IMR-90 (cell line): ENCODE measurements at regions not wholly inside any gene's neighbourhood (a gene's known extent, or its start where the extent isn't known, plus 50 kb on each side); places are given as distances from the start of the nearest gene placed in this dataset.

Source experiments
- ATAC-seq: fragments of 200-7000 bp; cut with Tn5 transposase; 2 replicates; pipeline ENCODE4 v1.9.1; 2020; ENCODE audit warnings: low read depth, mild to moderate bottlenecking, moderate library complexity
- BruUV-seq: library from RNA; stranded (reverse); fragments of 400-500 nt; replicated peaks from 2 replicates; lab custom pipeline; 2021; lab: Mats Ljungman, UMichigan
- CTCF ChIA-PET: fragments of 300-600 bp; formaldehyde crosslinking; extraction: SDS; loops from one replicate; lab custom pipeline; 2021; ENCODE audit warnings: antibody characterized with exemption; lab: Yijun Ruan, JAX
- POLR2A ChIA-PET: fragments of 300-600 bp; sonication (Branson Sonifier 250); formaldehyde crosslinking; loops from one replicate; lab custom pipeline; 2022; ENCODE audit warnings: antibody characterized with exemption; ENCODE audit not compliant: unreplicated experiment; lab: Charles Lee
- DNase-seq: peaks from one replicate; pipeline ENCODE4 v3.0.0; 2013
- H2AFZ ChIP-seq: replicated peaks from 2 replicates; pipeline ENCODE3; 2013; ENCODE audit warnings: low read length, mild to moderate bottlenecking; ENCODE audit not compliant: poor library complexity
- H2AK5ac ChIP-seq: 2 replicates; pipeline ENCODE4 v1.6.1; 2013; ENCODE audit warnings: low read depth, low read length, inconsistent platforms
- H2AK9ac ChIP-seq: replicated peaks from 2 replicates; pipeline ENCODE3; 2013; ENCODE audit warnings: mild to moderate bottlenecking, low read depth, low read length, moderate library complexity; ENCODE audit not compliant: poor library complexity
- H2BK120ac ChIP-seq: 2 replicates; pipeline ENCODE4 v1.6.1; 2013; ENCODE audit warnings: low read depth, low read length, inconsistent platforms
- H2BK15ac ChIP-seq: 3 replicates; pipeline ENCODE4 v1.6.1; 2013; ENCODE audit warnings: low read depth, low read length, inconsistent platforms
- H2BK20ac ChIP-seq: 2 replicates; pipeline ENCODE4 v1.6.1; 2013; ENCODE audit warnings: low read depth, mild to moderate bottlenecking, inconsistent platforms, low read length, moderate library complexity
- H2BK5ac ChIP-seq: 2 replicates; pipeline ENCODE4 v1.6.1; 2013; ENCODE audit warnings: mild to moderate bottlenecking, low read depth, low read length, inconsistent platforms; ENCODE audit not compliant: poor library complexity, severe bottlenecking
- H3K14ac ChIP-seq: replicated peaks from 2 replicates; pipeline ENCODE4 v1.6.1; 2013; ENCODE audit warnings: low read depth, low read length, inconsistent platforms
- H3K18ac ChIP-seq: 2 replicates; pipeline ENCODE4 v1.6.1; 2013; ENCODE audit warnings: low read depth, low read length, control low read depth
- H3K23ac ChIP-seq: 2 replicates; pipeline ENCODE4 v1.6.1; 2013; ENCODE audit warnings: low read depth, low read length, inconsistent platforms
- H3K27ac ChIP-seq: 2 replicates; pipeline ENCODE4 v1.5.1; 2013; ENCODE audit warnings: mild to moderate bottlenecking, control low read depth, low read length; ENCODE audit not compliant: insufficient read depth
- H3K27me3 ChIP-seq: 2 replicates; pipeline ENCODE4 v1.6.1; 2013; ENCODE audit warnings: low read length; ENCODE audit not compliant: control insufficient read depth, insufficient read depth
- H3K36me3 ChIP-seq: 2 replicates; pipeline ENCODE4 v1.6.1; 2013; ENCODE audit warnings: low read length, mixed read lengths; ENCODE audit not compliant: control insufficient read depth, insufficient read depth
- H3K4ac ChIP-seq: 2 replicates; pipeline ENCODE4 v1.6.1; 2013; ENCODE audit warnings: low read depth, low read length, inconsistent platforms
- H3K4me1 ChIP-seq: 2 replicates; pipeline ENCODE4 v1.6.1; 2013; ENCODE audit warnings: low read length, mixed read lengths; ENCODE audit not compliant: control insufficient read depth, insufficient read depth
- H3K4me2 ChIP-seq: 2 replicates; pipeline ENCODE4 v1.6.1; 2013; ENCODE audit warnings: low read depth, mild to moderate bottlenecking, control low read depth, low read length, moderate library complexity
- H3K4me3 ChIP-seq: 2 replicates; pipeline ENCODE4 v1.5.1; 2013; ENCODE audit warnings: low read depth, mild to moderate bottlenecking, control low read depth, low read length, moderate library complexity; ENCODE audit not compliant: insufficient read depth
- H3K56ac ChIP-seq: 2 replicates; pipeline ENCODE4 v1.6.1; 2013; ENCODE audit warnings: low read length, inconsistent platforms; ENCODE audit not compliant: insufficient read depth; ENCODE audit errors: extremely low read depth
- H3K79me1 ChIP-seq, 2 experiments: 2 replicates each; pipeline ENCODE4 v1.6.1; 2013; ENCODE audit warnings: low read length in 2 of 2, inconsistent platforms in 1 of 2, low read depth in 1 of 2
- H3K9ac ChIP-seq: 2 replicates; pipeline ENCODE4 v1.6.1; 2013; ENCODE audit warnings: low read depth, low read length, control low read depth
- H3K9me1 ChIP-seq: 2 replicates; pipeline ENCODE4 v1.6.1; 2013; ENCODE audit warnings: low read length, inconsistent platforms; ENCODE audit not compliant: insufficient read depth
- H3K9me3 ChIP-seq: 2 replicates; pipeline ENCODE4 v1.6.1; 2013; ENCODE audit warnings: low read length; ENCODE audit not compliant: control insufficient read depth, insufficient read depth
- H4K20me1 ChIP-seq: 2 replicates; pipeline ENCODE4 v1.6.1; 2013; ENCODE audit warnings: low read length, inconsistent platforms; ENCODE audit not compliant: insufficient read depth
- H4K5ac ChIP-seq: 2 replicates; pipeline ENCODE4 v1.6.1; 2013; ENCODE audit warnings: mild to moderate bottlenecking, low read depth, low read length, control low read depth
- H4K8ac ChIP-seq, 2 experiments: 2 replicates each; pipeline ENCODE4 v1.6.1; 2013; ENCODE audit warnings: low read depth in 2 of 2, low read length in 2 of 2, control low read depth in 1 of 2, inconsistent platforms in 1 of 2
- H4K91ac ChIP-seq: 2 replicates; pipeline ENCODE4 v1.6.1; 2013; ENCODE audit warnings: low read depth, low read length, inconsistent platforms; ENCODE audit not compliant: insufficient read depth
- CTCF ChIP-seq: conservative IDR thresholded peaks from 2 replicates; pipeline ENCODE4 v1.5.1; 2012; ENCODE audit warnings: mild to moderate bottlenecking, low read depth, low read length, improper control_type of control experiment
- MAZ ChIP-seq: IDR thresholded peaks from 2 replicates; pipeline ENCODE4 v1.6.1; 2012; ENCODE audit warnings: low read depth, mild to moderate bottlenecking, low read length, improper control_type of control experiment, moderate library complexity, borderline replicate concordance
- NFE2L2 ChIP-seq: fragments of 150-350 bp; IDR thresholded peaks from 2 replicates; pipeline ENCODE4 v1.6.1; 2016; ENCODE audit warnings: low read depth, mild to moderate bottlenecking, low read length
- POLR2A ChIP-seq: IDR thresholded peaks from 2 replicates; pipeline ENCODE4 v1.6.1; 2012; ENCODE audit warnings: mild to moderate bottlenecking, low read depth, low read length
- RAD21 ChIP-seq: IDR thresholded peaks from 2 replicates; pipeline ENCODE4 v1.6.1; 2012; ENCODE audit warnings: low read length, improper control_type of control experiment
- RCOR1 ChIP-seq: IDR thresholded peaks from 2 replicates; pipeline ENCODE4 v1.6.1; 2012; ENCODE audit warnings: mild to moderate bottlenecking, low read length, improper control_type of control experiment; ENCODE audit not compliant: insufficient replicate concordance
- RFX5 ChIP-seq: IDR thresholded peaks from 2 replicates; pipeline ENCODE4 v1.8.0; 2012; ENCODE audit warnings: low read depth, mild to moderate bottlenecking, low read length, moderate library complexity
- SMC3 ChIP-seq: fragments of 150-350 bp; IDR thresholded peaks from 2 replicates; pipeline ENCODE4 v1.6.1; 2016; ENCODE audit warnings: low read depth, mild to moderate bottlenecking, antibody characterized with exemption, low read length, moderate library complexity
- USF2 ChIP-seq: fragments of 150-350 bp; IDR thresholded peaks from 2 replicates; pipeline ENCODE4 v1.6.1; 2017; ENCODE audit warnings: mild to moderate bottlenecking, antibody characterized with exemption, low read length, low read depth
- WGBS, 2 experiments: methylation state at CpG; one replicate each; pipeline versions ENCODE4 v1.1.5 to v1.1.7; 2013; ENCODE audit warnings: missing lambda C conversion rate in 2 of 2; ENCODE audit not compliant: insufficient read length in 1 of 2; ENCODE audit errors: extremely low coverage in 2 of 2; 5-methylcytosine and 5-hydroxymethylcytosine counted together
- dilution Hi-C: fragments of 300-500 bp; cut with HindIII; formaldehyde crosslinking; loops from one replicate; pipeline ENCODE4 v1.14.3; 2018; ENCODE audit warnings: low sequenced_read_pairs; ENCODE audit not compliant: unreplicated experiment
- in situ Hi-C: fragments of 300-500 bp; cut with MboI; formaldehyde crosslinking; loops from 3 replicates; pipeline ENCODE4 v1.14.3; 2019; ENCODE audit warnings: low sequenced_read_pairs, inconsistent platforms, mixed read lengths
- intact Hi-C: fragments of 100-400 bp; cut with micrococcal nuclease; formaldehyde crosslinking; loops from 2 replicates; pipeline ENCODE4 v1.10.0; 2022

GRCh38 chr4:155434366-155434765 is 57.6 kb upstream of the MAP9 start:
- no peaks in the 10 kb centered on the region for H4K20me1 ChIP-seq
- no peak overlapping the region for H3K4me3 ChIP-seq
- H3K36me3 ChIP-seq, result no peaks in the 10 kb centered on the region
- no peak overlapping the region for H2BK15ac ChIP-seq
- no peak overlapping the region for H2AK9ac ChIP-seq
- H3K18ac ChIP-seq, result no peak overlapping the region
- H2AFZ ChIP-seq, result no peak overlapping the region
- no peak overlapping the region for H4K91ac ChIP-seq
- H3K56ac ChIP-seq, result no peak overlapping the region
- in situ Hi-C loops, result no loop called here
- CTCF ChIA-PET, result no interaction called here
- no peaks in the 10 kb centered on the region for H3K79me1 ChIP-seq
- no peak overlapping the region for H3K14ac ChIP-seq
- H2AK5ac ChIP-seq, result no peak overlapping the region
- no peak overlapping the region for H3K4me2 ChIP-seq
- TF ChIP-seq RAD21 (no peak), RFX5 (no peak), MAZ (no peak), POLR2A (no peak), SMC3 (no peak), RCOR1 (no peak), NFE2L2 (no peak), USF2 (no peak), CTCF (no peak)
- dilution Hi-C loops, result no loop called here
- BruUV-seq, result no TSS peak
- H3K4ac ChIP-seq, result no peak overlapping the region
- no peaks in the 10 kb centered on the region for H3K4me1 ChIP-seq
- DNase-seq, result no peak
- H2BK20ac ChIP-seq, result no peak overlapping the region
- WGBS, 2 experiments, result no CpG with 5 or more reads among the region's 1 CpG
- no peak for ATAC-seq
- no peak overlapping the region for H3K23ac ChIP-seq
- no peak overlapping the region for H2BK5ac ChIP-seq
- H4K8ac ChIP-seq, result no peak overlapping the region
- H3K9me3 ChIP-seq, result no peaks in the 10 kb centered on the region
- H3K27me3 ChIP-seq, result no peaks in the 10 kb centered on the region
- intact Hi-C loops, result no loop called here
- H3K27ac ChIP-seq, result no peak overlapping the region
- no peak overlapping the region for H4K5ac ChIP-seq
- no peaks in the 10 kb centered on the region; the same call in 1 of the 2 replicates for H3K9me1 ChIP-seq
- POLR2A ChIA-PET, result no interaction called here
- H3K9ac ChIP-seq, result no peak overlapping the region
- H2BK120ac ChIP-seq, result no peak overlapping the region
